GM12872 (cell line): ENCODE measurements at regions not wholly inside any gene's neighbourhood (a gene's known extent, or its start where the extent isn't known, plus 50 kb on each side); places are given as distances from the start of the nearest gene placed in this dataset.

Source experiments
- TF ChIP-seq, protein P1 (sequence below): IDR thresholded peaks from 3 replicates; pipeline ENCODE4 v1.5.1; 2011; ENCODE audit warnings: low read depth, mild to moderate bottlenecking, low read length, moderate library complexity; ENCODE audit not compliant: insufficient read depth

DNA sequence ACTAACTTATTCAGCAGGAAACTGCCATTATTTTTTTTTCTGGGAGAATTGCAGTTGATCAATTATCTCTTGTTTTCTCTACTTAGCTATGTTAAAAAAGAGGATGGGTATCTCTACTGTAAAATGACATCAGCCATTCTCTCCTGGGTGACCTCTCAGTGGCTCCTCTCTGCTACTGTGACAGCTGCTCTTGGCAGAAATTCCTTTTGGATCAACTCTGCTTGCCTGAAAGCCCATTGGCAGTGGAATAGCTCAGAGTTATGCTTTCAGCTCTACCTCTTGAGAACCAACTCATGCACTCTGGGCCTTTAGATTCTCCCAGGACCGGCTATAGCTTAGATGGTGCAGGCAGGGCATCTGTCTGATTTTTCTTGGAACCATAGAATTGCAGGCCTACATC is 99.9 kb upstream of the GAP43 start:
- TF ChIP-seq, protein P1, sequence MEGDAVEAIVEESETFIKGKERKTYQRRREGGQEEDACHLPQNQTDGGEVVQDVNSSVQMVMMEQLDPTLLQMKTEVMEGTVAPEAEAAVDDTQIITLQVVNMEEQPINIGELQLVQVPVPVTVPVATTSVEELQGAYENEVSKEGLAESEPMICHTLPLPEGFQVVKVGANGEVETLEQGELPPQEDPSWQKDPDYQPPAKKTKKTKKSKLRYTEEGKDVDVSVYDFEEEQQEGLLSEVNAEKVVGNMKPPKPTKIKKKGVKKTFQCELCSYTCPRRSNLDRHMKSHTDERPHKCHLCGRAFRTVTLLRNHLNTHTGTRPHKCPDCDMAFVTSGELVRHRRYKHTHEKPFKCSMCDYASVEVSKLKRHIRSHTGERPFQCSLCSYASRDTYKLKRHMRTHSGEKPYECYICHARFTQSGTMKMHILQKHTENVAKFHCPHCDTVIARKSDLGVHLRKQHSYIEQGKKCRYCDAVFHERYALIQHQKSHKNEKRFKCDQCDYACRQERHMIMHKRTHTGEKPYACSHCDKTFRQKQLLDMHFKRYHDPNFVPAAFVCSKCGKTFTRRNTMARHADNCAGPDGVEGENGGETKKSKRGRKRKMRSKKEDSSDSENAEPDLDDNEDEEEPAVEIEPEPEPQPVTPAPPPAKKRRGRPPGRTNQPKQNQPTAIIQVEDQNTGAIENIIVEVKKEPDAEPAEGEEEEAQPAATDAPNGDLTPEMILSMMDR = no peak

DNA sequence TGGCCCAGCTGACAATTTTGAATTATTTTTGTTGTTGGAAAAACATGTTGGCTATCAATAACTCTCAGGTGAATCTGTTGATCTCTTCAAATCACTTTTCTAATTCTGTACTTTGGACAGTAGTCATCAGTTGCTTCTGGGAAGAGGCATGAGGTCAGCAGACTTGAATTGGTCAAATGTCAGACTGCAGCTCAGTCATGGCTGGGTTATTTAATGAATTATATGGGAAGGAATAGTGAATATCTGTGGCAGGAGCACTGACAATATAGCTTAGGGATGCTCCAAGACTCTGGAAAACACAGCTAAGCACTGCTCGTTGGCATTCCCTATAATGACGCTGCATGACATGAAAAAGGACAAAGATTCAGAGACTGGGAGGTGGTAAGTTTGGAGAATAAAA is 98.8 kb upstream of the GAP43 start:
- TF ChIP-seq, protein P1 = no peak

DNA sequence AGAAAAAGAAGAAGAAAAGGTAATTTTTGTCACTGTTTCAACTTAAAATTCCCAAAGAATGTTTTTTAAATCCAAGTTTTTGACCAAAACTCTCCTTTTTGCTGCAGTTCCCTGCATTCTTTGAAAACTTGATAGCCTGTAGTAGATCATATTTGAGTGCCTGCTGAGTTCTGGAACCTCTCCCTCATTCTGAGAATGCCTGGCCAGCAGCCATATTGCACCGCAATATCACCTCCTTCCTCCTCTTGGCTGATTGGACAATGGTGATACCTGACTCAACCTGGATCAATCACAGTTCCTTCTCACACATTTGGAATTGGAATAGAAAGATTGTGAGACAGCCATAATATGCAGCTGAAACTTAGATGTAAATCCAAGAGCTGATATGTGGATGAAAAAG is 97.6 kb upstream of the GAP43 start:
- TF ChIP-seq, protein P1 = no peak

DNA sequence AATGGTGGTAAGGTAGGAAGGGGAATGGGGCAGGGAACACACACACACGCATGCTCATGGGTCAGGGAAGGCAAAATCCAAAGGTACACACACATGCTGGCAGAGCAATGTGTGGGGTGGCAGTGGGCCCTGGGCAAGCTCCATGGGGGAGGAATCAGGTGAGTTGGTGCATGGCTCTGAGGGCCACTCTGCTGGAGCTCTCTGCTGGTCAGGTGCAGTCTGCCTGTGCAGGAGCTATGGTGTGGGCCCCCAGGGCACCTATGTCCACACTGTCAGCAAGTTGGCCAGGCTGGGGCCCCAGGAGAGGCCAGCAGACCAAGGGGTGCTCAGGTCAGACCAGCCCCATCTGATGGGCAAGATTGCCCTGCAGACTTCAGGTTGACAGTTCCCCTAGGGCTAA is 90.1 kb upstream of the GAP43 start:
- TF ChIP-seq, protein P1 = no peak

DNA sequence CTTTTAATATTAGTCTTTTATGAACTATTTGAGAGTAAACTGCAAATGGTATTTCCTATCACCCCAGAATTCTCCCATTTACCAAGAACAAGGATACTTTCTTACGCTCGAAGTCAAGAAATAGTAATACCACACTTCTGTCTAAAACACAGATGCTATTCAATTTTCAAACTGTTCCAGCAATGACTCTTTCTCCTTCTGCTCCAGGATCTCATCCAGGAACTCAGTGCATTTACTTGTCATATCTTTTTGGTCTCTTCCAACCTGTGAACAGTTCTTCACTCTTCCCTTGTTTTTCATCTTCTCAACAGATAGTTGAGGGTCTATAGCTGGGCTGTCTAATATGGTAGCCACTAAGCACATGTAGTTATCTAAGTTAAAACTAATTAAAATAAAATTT is 87.1 kb upstream of the GAP43 start:
- TF ChIP-seq, protein P1 = no peak

DNA sequence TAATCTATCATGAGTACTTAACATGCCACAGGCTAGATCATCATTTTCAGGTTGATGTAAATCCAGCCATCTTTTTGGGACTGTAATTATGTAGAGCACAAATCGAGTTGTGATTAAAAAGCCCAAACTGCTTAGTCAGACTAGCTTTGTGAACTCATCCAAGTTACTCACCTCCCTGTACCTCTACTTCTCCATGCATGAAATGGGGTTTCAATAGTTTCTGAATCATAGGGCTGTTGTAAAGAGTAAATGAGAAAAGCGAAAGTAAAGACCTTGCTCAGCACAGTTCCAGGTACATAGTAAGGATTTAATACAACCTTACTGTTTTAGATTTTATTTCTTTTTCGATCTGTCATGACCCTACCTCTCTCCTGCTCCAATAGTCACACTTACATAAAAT is 85.6 kb upstream of the GAP43 start:
- TF ChIP-seq, protein P1 = no peak

DNA sequence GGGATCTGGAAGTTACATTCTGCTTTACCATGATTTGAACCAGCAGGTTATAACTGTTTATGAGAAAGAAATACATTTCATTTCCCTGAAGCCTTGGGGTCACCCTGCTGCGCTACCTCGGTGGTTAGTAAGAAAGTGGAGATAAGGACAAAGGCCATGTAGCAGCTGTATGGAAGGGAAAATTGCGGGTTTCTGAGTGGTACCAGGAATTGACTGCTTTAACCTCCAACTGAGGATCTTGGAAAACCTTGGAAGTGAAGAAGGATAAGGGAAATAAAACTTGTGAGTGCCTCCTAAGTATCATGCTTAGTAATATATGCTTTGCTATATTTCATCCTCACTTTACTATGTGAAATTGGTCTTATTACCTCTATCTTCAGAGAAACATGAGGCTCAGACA is 76.1 kb upstream of the GAP43 start:
- TF ChIP-seq, protein P1 = no peak

DNA sequence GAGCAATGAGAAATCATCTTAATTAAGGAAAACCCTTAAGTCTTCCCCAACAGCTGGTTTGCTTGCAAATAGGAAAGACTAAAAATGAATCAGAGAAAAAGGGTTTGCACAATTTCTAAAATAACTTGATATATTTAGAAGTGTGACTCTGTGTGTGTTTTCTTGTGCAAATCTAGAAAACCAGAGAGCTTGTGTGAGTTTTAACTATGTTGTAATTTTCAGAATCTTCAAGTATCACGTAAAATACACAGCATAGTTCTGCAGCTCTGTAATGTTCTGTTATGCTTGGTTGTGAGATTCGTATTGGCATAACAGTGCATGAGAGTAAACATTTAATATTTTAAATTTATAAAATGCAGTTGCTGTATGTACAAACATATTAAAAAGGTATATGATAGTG is 74.7 kb upstream of the GAP43 start:
- TF ChIP-seq, protein P1 = no peak
